CD14-positive monocyte (primary cell): ENCODE measurements at regions not wholly inside any gene's neighbourhood (a gene's known extent, or its start where the extent isn't known, plus 50 kb on each side); places are given as distances from the start of the nearest gene placed in this dataset.

Source experiments
- DNase-seq, 3 donors: peaks; one replicate each; pipeline ENCODE4 v3.0.0-alpha.2; 2011 to 2022
- H2AFZ ChIP-seq: 2 replicates; pipeline ENCODE4 v1.6.0; 2012; ENCODE audit warnings: mild to moderate bottlenecking, low read depth, low read length, inconsistent platforms; ENCODE audit not compliant: insufficient read depth, poor library complexity, severe bottlenecking
- H3K27ac ChIP-seq, 2 donors: 1 replicate in 1 of 2; 2 replicates in 1 of 2; pipeline ENCODE4 v1.5.1; 2012 to 2013; ENCODE audit warnings: low read length in 2 of 2, control low read depth in 1 of 2, inconsistent platforms in 1 of 2, low read depth in 1 of 2, mild to moderate bottlenecking in 1 of 2
- H3K27me3 ChIP-seq, 2 donors: one replicate each; pipeline versions ENCODE4 v1.6.0 to v1.6.1; 2011 to 2013; ENCODE audit warnings: low read length in 2 of 2; ENCODE audit not compliant: control insufficient read depth in 2 of 2, insufficient read depth in 2 of 2
- H3K36me3 ChIP-seq, 2 donors: replicated peaks in 1 of 2; 1 replicate in 1 of 2; 2 replicates in 1 of 2; pipeline versions ENCODE4 v1.5.1 to v1.6.1; 2012 to 2013; ENCODE audit warnings: low read length in 2 of 2, control low read depth in 1 of 2, inconsistent platforms in 1 of 2, mild to moderate bottlenecking in 1 of 2; ENCODE audit not compliant: insufficient read depth in 2 of 2, control insufficient read depth in 1 of 2
- H3K4me1 ChIP-seq, 2 donors: 1 replicate in 1 of 2; 2 replicates in 1 of 2; pipeline versions ENCODE4 v1.5.1 to v1.6.1; 2012 to 2013; ENCODE audit warnings: low read length in 2 of 2, control low read depth in 1 of 2, inconsistent platforms in 1 of 2, mild to moderate bottlenecking in 1 of 2, moderate library complexity in 1 of 2; ENCODE audit not compliant: insufficient read depth in 2 of 2, control insufficient read depth in 1 of 2
- H3K4me2 ChIP-seq: replicated peaks from 2 replicates; pipeline ENCODE3; 2012; ENCODE audit warnings: low read length, moderate library complexity, mild to moderate bottlenecking; ENCODE audit not compliant: poor library complexity, severe bottlenecking; ENCODE audit errors: extremely low read depth
- H3K4me3 ChIP-seq, 3 experiments: fragments of 200-600 bp in 1 of 3; sonication (generic) in 1 of 3; replicated peaks in 1 of 3; 1 replicate in 2 of 3; 2 replicates in 1 of 3; pipeline ENCODE4 v1.5.1; 2011 to 2013; ENCODE audit warnings: low read length in 3 of 3, mild to moderate bottlenecking in 3 of 3, control low read depth in 2 of 3, low read depth in 2 of 3, inconsistent platforms in 1 of 3, moderate library complexity in 1 of 3
- H3K79me2 ChIP-seq: 2 replicates; pipeline ENCODE4 v1.6.0; 2012; ENCODE audit warnings: mild to moderate bottlenecking, control low read depth, inconsistent platforms, low read length, moderate library complexity; ENCODE audit not compliant: insufficient read depth
- H3K9ac ChIP-seq: 2 replicates; pipeline ENCODE4 v1.6.0; 2017; ENCODE audit warnings: low read length, mild to moderate bottlenecking; ENCODE audit not compliant: insufficient read depth, poor library complexity, severe bottlenecking
- H3K9me3 ChIP-seq, 2 donors: replicated peaks in 1 of 2; 1 replicate in 1 of 2; 2 replicates in 1 of 2; pipeline versions ENCODE4 v1.5.1 to v1.6.1; 2012 to 2013; ENCODE audit warnings: low read length in 2 of 2, control low read depth in 1 of 2; ENCODE audit not compliant: control insufficient read depth in 1 of 2, insufficient read depth in 1 of 2
- H4K20me1 ChIP-seq: 2 replicates; pipeline ENCODE4 v1.6.0; 2012; ENCODE audit warnings: mild to moderate bottlenecking, low read length, control low read depth, moderate library complexity; ENCODE audit not compliant: insufficient read depth
- H3K27ac Mint-ChIP-seq, 7 donors: one replicate each; pipeline ENCODE4 v1.8.0; 2020; ENCODE audit warnings: mild to moderate bottlenecking in 7 of 7, mixed read lengths in 7 of 7, moderate library complexity in 6 of 7, inconsistent platforms in 2 of 7
- H3K27me3 Mint-ChIP-seq, 3 donors: one replicate each; pipeline ENCODE4 v1.8.0; 2021 to 2022; ENCODE audit warnings: low read depth in 3 of 3, mild to moderate bottlenecking in 3 of 3, mixed read lengths in 3 of 3, moderate library complexity in 3 of 3, inconsistent platforms in 1 of 3
- H3K36me3 Mint-ChIP-seq, 2 donors: one replicate each; pipeline ENCODE4 v1.8.0; 2020; ENCODE audit warnings: mixed read lengths in 2 of 2, inconsistent platforms in 1 of 2, mild to moderate bottlenecking in 1 of 2
- H3K4me1 Mint-ChIP-seq: one replicate; pipeline ENCODE4 v1.8.0; 2020; ENCODE audit warnings: mild to moderate bottlenecking, mixed read lengths
- H3K4me3 Mint-ChIP-seq, 2 donors: one replicate each; pipeline ENCODE4 v1.8.0; 2020; ENCODE audit warnings: mild to moderate bottlenecking in 2 of 2, mixed read lengths in 2 of 2, moderate library complexity in 1 of 2
- H3K9me3 Mint-ChIP-seq, 7 donors: one replicate each; pipeline ENCODE4 v1.8.0; 2020 to 2022; ENCODE audit warnings: mixed read lengths in 7 of 7, mild to moderate bottlenecking in 6 of 7, moderate library complexity in 6 of 7, inconsistent platforms in 2 of 7
- CTCF ChIP-seq: fragments of 200-600 bp; IDR thresholded peaks from one replicate; pipeline ENCODE4 v1.8.0; 2022; ENCODE audit warnings: antibody characterized with exemption, mild to moderate bottlenecking
- WGBS: methylation state at CpG from one replicate; pipeline ENCODE4 v1.1.5; 2013; ENCODE audit warnings: missing lambda C conversion rate; ENCODE audit not compliant: insufficient coverage; 5-methylcytosine and 5-hydroxymethylcytosine counted together
- intact Hi-C, 2 donors: fragments of 100-400 bp; cut with micrococcal nuclease; formaldehyde crosslinking; loops; one replicate each; pipeline versions ENCODE4 v1.15.0 to v1.15.1; 2023

DNA sequence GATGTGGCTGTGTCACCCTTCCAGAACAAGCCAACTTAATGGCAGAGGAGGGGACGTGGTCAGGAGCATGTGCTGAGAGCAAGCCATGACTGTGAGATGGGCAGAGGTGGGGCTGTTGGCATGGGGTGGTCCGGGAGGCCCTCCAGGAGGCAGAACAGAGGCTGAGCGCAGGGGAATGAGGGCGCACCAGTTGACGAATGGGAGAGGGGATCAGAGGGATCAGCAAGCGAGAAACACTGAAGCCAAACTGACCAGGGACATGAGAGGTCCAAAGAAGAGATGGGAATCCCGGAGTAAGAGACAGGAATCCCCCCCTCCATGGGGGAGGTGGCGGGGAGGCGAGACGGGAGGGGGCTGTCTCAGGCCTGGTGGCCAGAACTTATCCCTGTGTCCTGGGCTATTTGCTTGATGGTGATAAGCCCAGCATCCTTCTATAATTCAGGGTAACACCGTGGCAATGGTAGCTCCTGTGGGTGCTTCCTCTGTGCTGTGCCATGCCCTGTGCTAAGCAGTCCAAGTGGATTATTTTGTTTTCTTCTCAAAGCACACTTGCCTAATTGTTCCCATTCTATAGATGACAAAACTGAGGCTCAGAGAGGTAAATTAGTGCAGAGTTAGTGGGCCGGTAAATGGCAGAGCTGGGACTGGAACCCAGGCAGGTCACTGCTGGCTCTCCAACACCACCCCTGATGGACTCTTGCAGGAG lies 83.4 kb upstream of the SHISAL1 start:
- Histone ChIP-seq H3K36me3 (no peaks in the 10 kb centered on the region), H3K27ac (no peak overlapping the region), H3K4me3 (no peak overlapping the region), H3K9me3 (no peaks in the 10 kb centered on the region), H3K27me3 (no peaks in the 10 kb centered on the region), H3K4me1 (no peaks in the 10 kb centered on the region), H2AFZ (no peak overlapping the region), H3K4me2 (no peak overlapping the region), H4K20me1 (no peaks in the 10 kb centered on the region), H3K79me2 (no peaks in the 10 kb centered on the region), H3K9ac (no peak overlapping the region)
- no peak for TF ChIP-seq CTCF
- Mint-ChIP-seq H3K9me3 (peaks cover 0 to 1% (median 0%) of the 10 kb centered on the region in 7 donors), H3K4me3 (no peak overlapping the region), H3K27me3 (peaks cover 3 to 6% (median 6%) of the 10 kb centered on the region in 3 donors), H3K27ac (peak overlapping the region in 1 of 7 donors; percentile 22), H3K4me1 (no peaks in the 10 kb centered on the region), H3K36me3 (no peaks in the 10 kb centered on the region)
- intact Hi-C loops, result no loop called here
- DNase-seq, result no peak
- 100% methylated on average over 4 of the region's 12 CpGs for WGBS

GRCh38 chr22:44395118-44396005 lies 82.6 kb upstream of the SHISAL1 start:
- no peaks in the 10 kb centered on the region for H4K20me1 ChIP-seq
- H3K27me3 ChIP-seq, result no peaks in the 10 kb centered on the region
- no peaks in the 10 kb centered on the region for H3K36me3 Mint-ChIP-seq
- no peaks in the 10 kb centered on the region for H3K4me1 Mint-ChIP-seq
- intact Hi-C loops, result no loop called here
- DNase-seq, result no peak
- H3K9me3 Mint-ChIP-seq, result peaks cover 0 to 1% (median 0%) of the 10 kb centered on the region in 7 donors
- H3K9me3 ChIP-seq, result no peaks in the 10 kb centered on the region
- H3K4me2 ChIP-seq, result no peak overlapping the region
- TF ChIP-seq CTCF, result no peak
- H3K4me3 ChIP-seq, result no peak overlapping the region
- H3K27me3 Mint-ChIP-seq, result peaks cover 3 to 7% (median 3%) of the 10 kb centered on the region in 3 donors
- no peak overlapping the region for H3K9ac ChIP-seq
- no peaks in the 10 kb centered on the region for H3K79me2 ChIP-seq
- H2AFZ ChIP-seq, result no peak overlapping the region
- H3K27ac Mint-ChIP-seq, result peak overlapping the region in 1 of 7 donors; percentile 16
- no peaks in the 10 kb centered on the region for H3K36me3 ChIP-seq
- H3K27ac ChIP-seq, result no peak overlapping the region
- H3K4me3 Mint-ChIP-seq, result no peak overlapping the region
- WGBS, result 94% methylated on average over 23 of the region's 31 CpGs
- no peaks in the 10 kb centered on the region for H3K4me1 ChIP-seq
